ENCODE measurements at regions not wholly inside any gene's neighbourhood (a gene's known extent, or its start where the extent isn't known, plus 50 kb on each side); places are given as distances from the start of the nearest gene placed in this dataset.

DNA sequence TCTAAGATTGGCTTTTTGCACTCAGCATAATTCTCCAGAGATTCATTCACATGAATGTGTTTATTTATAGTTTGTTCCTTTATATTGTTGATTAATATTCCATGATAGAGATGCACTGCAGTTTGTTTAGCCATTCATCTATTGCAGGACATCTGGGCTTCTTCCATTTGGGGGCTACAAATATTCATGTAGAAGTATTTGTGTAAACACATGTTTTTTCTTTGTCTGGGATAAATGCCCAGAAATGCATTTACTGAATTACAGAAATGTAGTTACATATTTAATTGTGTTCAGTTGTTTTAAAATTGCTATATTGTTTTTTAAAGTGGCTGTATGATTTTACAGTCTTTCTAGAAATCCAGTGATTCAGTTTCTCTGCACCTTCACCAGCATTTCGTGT, 635.0 kb downstream of the ZIC1 start:
- DNase-seq (ENCODE audit: low spot score) (no peak), ATAC-seq (ENCODE audit: low FRiP score) (no peak)
- TF ChIP-seq, protein P1, sequence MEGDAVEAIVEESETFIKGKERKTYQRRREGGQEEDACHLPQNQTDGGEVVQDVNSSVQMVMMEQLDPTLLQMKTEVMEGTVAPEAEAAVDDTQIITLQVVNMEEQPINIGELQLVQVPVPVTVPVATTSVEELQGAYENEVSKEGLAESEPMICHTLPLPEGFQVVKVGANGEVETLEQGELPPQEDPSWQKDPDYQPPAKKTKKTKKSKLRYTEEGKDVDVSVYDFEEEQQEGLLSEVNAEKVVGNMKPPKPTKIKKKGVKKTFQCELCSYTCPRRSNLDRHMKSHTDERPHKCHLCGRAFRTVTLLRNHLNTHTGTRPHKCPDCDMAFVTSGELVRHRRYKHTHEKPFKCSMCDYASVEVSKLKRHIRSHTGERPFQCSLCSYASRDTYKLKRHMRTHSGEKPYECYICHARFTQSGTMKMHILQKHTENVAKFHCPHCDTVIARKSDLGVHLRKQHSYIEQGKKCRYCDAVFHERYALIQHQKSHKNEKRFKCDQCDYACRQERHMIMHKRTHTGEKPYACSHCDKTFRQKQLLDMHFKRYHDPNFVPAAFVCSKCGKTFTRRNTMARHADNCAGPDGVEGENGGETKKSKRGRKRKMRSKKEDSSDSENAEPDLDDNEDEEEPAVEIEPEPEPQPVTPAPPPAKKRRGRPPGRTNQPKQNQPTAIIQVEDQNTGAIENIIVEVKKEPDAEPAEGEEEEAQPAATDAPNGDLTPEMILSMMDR (IDR thresholded peaks at IDR 0.05) = no peak

- DNase-seq (ENCODE audit: low spot score) = no peak
- TF ChIP-seq, protein P1 (IDR thresholded peaks at IDR 0.05) = no peak
- ATAC-seq (ENCODE audit: low FRiP score) = no peak
Observed at GRCh38 chr3:148054999-148055398, 642.7 kb upstream of the AGTR1 start.

DNA sequence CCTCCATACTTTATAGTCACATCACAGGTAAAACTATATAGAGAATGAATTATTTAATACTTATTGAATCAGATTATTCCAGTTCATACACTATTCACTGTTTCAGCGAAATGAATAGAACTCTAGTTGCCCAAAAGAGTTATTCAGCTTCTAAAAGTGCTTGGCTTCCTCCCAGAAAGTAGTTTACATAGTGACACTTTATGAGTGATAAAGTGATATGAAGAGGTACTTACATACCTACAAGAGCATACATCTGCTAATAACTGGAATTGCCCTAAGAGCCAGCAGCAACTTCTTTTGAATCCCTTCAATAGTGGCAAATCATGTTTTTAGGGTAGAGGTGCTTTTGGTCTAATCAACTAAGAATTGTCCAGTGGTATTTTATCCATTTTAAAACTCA, 635.1 kb upstream of the AGTR1 start:
- TF ChIP-seq, protein P1 (IDR thresholded peaks at IDR 0.05) = no peak
- DNase-seq (ENCODE audit: low spot score) (no peak), ATAC-seq (ENCODE audit: low FRiP score) (no peak)

GRCh38 chr3:148066802-148067201, 630.9 kb upstream of the AGTR1 start:
- TF ChIP-seq, protein P1 (IDR thresholded peaks at IDR 0.05) = no peak
- DNase-seq (ENCODE audit: low spot score) (no peak), ATAC-seq (ENCODE audit: low FRiP score) (no peak)

GRCh38 chr3:148068466-148068865, 629.2 kb upstream of the AGTR1 start:
- ATAC-seq (ENCODE audit: low FRiP score) (no peak), DNase-seq (ENCODE audit: low spot score) (no peak)
- TF ChIP-seq, protein P1 (IDR thresholded peaks at IDR 0.05) = no peak

GRCh38 chr3:148070041-148070440, 627.7 kb upstream of the AGTR1 start:
- no peak for ATAC-seq (ENCODE audit: low FRiP score)
- no peak for DNase-seq (ENCODE audit: low spot score)

GRCh38 chr3:148073721-148074456, 623.8 kb upstream of the AGTR1 start:
- TF ChIP-seq, protein P1 (IDR thresholded peaks at IDR 0.05) = no peak
- ATAC-seq (ENCODE audit: low FRiP score) (no peak), DNase-seq (ENCODE audit: low spot score) (no peak)

More at GRCh38 chr3:148070041-148070440, 627.7 kb upstream of the AGTR1 start:
- TF ChIP-seq, protein P1 (IDR thresholded peaks at IDR 0.05) = no peak
